G401.6 (cell line): ENCODE measurements at regions not wholly inside any gene's neighbourhood (a gene's known extent, or its start where the extent isn't known, plus 50 kb on each side); places are given as distances from the start of the nearest gene placed in this dataset.
"Not testable (repeated sequence)": the region's sequence is repeated elsewhere in the genome, so short reads cannot be mapped to it uniquely, and the experiment has no call there.

Source experiments
- FAIRE-seq: peaks from 2 replicates; lab custom pipeline; 2012; peaks lifted over from hg19 to GRCh38; lab: Jason Lieb, UNC

DNA sequence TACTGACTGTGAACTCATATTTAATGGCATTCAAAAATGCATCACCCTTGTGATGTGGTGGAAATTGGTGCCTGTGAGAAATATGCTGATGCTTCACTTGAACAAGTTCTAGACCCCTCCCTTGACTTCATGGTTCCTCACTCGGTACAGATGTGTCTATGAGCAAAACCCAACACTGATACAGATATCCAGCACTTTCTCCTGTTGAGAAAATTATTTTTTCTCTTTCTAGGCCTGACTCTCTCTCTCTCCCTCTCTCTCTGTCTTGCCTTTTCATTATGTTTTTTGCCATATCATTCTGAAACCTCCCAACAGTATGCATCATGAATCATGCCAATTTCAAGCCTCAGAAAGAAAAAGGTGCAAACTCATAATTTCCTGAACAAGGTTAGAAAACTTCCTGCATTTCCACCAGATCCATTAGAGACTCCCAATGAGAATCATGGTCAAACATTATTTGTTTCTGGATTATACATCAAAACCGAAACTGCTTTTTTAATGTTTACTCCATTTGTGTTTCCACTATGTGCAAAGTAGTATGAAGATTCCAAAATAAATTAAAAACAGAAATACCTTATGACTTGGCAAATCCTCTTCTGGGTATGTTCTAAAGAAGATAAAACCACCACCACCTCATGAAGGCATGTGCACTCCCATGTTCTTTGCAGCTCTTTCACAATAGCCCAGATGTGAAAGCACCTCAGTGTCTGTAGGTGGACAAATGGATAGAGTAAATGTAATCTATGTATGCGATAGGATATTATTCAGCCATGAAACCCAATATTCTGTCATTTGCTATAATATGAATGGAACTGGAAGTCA lies 543.6 kb downstream of the TMEM121 start:
- no peak for FAIRE-seq

DNA sequence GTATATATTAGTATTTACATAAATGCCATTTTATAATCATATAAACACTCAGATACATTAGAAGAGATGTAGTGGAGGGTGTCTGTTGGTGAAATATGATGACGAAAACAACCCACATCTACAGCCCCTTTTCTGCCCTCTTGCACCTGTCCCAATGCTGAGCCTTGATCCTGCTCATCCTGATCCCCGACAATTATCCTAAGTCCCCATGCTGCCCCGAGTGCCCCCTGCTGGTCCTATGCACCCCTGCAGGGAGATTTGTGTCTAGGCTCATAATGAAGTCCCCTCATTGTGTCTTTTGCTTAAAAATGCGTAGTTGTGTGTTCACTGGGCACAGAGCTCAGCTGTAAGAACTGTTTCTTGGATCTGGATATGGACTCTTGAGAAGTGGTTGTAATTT lies 554.5 kb downstream of the TMEM121 start:
- FAIRE-seq = no peak

DNA sequence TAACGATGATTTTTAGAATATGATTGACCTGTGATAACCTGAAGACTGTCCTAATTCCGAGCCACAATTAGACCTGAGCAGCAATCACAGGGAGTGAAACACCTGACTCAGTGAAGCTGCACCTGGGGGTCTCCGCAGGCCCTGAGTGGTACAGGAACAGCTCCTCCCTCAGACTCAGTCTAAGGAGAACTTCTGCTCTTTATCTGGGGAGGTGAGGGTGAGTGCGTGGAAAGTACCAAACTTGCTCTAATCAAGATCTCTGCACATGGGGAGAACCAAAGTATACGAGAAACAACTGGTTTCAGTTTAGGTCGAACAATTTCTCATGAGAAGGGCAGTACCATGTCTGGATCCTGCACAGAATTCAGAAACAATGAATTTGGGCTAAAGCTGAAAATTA lies 555.3 kb downstream of the TMEM121 start:
- not testable (repeated sequence) for FAIRE-seq

DNA sequence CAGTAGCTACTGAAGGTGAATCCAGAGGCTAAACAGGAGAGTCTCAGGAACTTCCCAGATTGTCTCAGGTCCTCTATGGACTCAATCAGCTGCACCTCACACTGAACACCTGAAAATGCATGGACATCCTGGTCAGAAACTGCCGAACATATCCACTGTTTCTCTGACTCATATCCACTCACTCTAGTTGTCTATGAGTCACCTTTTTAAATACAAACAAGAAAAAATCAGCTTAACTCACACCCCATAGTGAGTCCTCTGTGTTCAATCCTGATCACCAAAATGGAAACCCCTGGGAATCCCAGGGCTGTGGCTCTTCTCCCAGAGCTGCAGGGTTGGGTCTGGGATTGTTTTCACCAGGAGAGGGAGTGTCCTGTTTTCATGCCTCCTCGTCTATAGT lies 556.7 kb downstream of the TMEM121 start:
- FAIRE-seq = no peak

DNA sequence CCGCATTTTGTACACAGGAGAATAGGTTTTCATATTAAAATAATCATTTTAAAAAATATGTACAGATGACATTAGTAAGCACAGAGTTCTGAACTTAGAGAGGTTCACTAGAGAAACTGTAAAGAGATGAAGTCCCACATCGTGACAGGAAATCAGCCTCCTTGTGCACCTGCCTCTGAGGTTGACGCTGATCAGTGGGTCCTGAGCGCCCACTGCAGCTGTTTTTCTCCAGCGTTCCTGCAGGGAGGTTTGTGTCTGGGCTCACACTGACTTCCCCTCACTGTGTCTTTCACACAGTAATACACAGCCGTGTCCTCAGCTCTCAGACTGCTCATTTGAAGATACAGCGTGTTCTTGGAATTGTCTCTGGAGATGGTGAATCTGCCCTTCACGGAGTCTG lies 561.5 kb downstream of the TMEM121 start:
- FAIRE-seq = no peak

DNA sequence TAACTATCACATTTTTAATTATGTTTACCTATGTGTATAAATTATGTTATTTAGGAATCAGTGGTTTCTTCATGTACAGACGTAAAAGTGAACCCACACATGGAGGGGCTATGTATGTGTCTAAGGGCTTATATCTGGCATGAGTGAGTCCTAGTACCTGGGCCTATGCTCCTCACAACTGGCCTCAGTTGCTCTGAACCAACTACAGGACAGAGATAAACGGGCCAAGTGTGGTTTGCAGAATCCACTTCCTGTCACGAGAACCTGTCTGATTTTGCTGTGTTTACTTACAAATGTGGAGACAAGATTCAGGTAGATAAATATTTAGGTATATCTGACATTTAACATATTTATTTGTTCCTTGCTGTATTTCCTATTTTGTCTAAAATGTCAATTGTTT lies 562.5 kb downstream of the TMEM121 start:
- FAIRE-seq = not testable (repeated sequence)

DNA sequence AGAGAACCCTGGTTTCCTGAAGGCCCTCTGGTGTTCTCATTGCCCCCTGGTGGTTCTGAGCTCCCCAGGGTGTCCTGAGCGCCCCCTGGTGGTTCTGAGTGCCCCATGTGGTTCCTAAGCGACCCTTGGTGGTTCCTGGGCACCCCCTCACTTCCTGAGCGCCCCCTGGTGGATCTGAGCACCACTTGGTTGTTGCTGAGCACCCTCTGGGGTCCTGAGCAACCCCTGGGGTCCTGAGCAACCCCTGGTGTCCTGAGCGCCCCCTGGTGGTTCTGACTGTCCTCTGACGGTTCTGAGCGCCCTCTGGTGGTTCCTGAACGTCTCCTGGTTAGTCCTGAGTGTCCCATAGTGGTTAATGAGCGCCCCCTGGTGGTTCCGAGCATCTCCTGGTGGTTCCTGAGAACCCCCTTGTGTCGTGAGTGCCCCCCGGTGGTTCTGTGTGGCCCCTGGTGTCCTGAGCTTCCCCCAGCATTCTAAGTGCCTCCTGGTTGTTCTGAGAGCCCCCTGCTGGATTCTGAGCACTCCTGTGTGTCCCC lies 568.3 kb downstream of the TMEM121 start:
- no peak for FAIRE-seq

DNA sequence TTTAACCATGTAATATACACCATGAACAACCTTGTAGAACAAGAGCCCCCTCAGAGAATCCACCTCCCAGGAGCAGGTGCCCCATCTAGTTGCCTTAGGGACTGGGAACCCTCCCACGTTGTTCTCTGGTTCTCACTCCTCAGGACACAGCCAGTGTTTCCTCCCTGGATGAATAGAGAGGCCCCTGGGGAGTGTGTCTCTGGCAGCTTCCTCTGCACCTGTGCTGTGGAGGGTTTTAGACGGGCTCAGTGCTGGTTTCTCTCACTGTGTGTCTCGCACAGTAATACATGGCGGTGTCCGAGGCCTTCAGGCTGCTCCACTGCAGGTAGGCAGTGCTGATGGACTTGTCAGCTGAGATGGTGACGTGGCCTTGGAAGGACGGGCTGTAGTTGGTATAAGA lies 581.3 kb downstream of the TMEM121 start:
- FAIRE-seq = no peak

DNA sequence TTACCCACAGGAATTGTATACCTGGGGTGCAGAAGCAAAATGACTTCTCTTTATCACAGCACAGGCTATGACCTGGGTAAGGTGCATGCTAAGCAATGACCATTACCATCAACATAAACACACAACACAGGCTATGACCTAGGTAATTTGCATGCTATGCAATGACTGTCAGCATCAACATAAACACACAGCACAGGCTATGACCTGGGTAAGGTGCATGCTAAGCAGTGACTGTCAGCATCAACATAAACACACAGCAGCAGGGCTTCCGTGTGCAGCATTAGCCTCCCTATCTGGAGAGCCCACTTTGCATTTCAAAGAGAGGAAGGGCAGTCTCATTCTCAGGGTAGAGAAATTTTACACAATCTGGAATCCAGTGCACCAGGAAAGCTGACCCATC lies 583.0 kb downstream of the TMEM121 start:
- no peak for FAIRE-seq

DNA sequence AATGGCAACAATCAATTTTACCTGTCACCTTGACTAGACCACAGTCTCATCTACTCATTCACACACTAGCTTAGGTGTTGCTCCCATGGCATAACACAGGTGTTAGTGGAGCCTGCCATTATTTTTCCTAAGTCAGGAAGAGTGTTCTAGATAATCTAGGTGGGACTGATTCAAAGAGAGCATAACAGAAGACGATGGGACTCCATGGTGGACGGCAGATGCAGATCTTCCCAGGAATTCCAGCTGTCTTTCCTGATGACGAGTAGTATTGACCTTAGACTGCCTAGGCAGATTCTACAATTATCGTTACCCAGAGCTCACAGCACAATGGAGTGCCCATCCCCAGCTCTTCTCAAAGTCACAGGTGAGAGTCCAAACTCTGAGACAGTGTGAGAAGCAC lies 589.0 kb downstream of the TMEM121 start:
- no peak for FAIRE-seq

DNA sequence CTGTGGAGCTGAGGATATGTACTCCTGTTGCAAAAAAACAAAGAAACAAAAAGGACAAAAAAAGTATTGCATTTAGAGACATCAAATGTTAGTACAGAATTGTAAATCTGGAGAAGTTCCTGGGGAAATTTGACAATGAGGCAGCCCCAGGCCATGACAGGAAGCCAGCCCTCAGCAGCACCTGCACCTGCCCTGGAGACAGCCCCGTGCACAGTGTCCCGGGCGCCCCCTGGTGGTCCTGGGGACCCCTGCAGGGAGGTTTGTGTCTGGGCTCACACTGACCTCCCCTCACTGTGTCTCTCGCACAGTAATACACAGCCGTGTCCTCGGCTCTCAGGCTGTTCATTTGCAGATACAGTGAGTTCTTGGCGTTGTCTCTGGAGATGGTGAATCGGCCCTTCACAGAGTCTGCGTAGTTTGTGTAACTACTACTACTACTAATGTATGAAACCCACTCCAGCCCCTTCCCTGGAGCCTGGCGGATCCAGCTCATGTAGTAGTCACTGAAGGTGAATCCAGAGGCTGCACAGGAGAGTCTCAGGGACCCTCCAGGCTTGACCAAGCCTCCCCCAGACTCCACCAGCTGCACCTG lies 590.1 kb downstream of the TMEM121 start:
- not testable (repeated sequence) for FAIRE-seq

DNA sequence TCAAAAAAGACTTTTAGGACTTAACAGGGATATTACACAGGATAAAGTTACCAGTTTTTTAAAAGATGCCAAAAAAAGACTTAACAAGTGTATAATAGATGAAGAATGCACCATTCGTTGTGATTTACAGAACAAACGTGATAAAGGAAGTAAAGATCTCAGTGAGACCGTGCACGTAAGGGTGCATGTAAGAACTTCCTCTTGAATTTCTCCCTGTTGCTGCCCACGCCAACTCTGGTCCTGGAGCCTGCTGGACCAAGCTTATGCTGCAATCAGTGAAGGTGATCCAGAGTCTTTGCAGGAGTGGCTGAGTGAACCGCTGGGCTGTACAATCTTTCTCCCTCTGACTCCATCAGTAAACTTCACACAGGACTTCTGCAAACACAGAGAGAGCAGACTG lies 593.7 kb downstream of the TMEM121 start:
- no peak for FAIRE-seq

DNA sequence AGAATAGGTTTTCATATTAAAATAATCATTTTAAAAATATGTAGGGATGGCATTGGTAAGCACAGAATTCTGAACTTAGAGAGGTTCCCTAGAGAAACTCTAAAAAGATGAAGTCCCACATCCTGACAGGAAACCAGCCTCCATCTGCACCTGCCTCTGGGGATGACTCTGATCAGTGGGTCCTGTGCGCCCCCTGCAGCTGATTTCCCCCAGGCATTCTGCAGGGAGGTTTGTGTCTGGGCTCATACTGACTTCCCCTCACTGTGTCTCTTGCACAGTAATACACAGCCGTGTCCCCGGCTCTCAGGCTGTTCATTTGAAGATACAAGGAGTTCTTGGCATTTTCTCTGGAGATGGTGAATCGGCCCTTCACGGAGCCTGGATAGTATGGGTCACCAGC lies 602.9 kb downstream of the TMEM121 start:
- no peak for FAIRE-seq

DNA sequence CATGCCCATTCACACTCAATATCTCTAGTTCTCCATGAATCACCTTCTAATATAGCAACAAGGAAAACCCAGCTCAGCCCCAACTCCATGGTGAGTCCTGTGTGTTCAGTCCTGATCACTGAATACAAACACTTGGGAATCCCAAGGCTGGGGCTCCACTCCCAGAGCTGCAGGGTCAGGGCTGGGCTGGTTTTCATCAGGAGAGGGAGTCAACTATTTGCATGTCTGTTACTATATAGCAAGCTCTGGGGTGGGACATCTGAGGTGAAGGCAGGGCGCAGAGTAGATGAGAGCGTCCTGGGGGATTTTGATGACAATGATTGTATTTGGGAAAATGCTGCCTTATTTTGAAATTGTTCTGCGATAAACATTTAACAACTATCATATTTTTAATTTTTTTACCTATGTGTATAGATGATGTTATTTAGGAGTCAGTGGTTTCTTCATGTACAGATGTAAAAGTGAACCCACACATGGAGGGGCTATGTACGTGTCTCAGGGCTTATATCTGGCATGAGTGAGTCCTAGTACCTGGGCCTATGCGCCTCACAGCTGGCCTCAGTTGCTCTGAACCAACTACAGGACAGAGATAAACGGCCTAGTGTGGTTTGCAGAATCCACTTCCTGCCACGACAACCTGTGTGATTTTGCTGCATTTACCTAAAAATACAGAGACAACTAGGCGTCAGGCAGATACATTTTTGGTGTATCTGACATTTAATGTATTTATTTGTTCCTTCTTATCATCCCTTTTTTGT lies 603.7 kb downstream of the TMEM121 start:
- FAIRE-seq = not testable (repeated sequence)

DNA sequence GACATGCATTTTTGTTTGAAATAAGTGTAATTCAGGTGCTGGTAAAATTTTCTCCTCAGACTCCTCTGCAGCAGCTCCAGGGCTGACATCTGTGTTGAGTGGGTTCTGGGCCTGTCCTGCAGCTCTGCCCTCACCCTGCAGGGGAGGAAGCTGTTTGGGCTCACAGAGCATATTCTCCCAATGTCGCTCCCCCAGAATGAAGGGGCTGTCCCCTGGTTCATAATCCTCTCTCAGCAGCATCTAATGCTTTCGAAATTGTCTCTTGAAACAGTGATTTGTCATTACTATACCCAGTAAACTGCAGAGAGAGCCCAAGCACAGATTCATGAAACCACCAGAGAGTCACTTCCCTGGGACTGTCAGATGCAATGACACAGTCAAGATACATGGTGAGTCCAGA lies 606.7 kb downstream of the TMEM121 start:
- not testable (repeated sequence) for FAIRE-seq

DNA sequence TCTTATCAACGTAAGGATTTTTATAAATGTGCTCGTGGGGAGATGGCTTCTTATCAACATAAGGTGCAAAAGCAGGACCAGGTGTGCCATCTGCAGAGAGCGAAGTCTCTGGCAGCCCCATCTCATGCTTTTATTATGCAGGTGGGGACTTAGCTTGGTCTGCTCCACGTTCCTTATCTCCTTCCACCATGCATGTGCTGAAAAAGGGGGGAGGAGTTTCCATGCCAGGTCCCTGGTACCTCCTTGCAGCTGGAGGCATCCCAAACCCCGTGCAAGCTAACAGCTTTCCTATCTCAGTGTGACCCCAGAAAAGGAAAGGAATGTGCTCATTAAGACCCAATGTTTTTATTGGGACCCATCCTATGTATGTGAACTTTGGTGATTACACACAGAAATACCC lies 608.5 kb downstream of the TMEM121 start:
- no peak for FAIRE-seq

DNA sequence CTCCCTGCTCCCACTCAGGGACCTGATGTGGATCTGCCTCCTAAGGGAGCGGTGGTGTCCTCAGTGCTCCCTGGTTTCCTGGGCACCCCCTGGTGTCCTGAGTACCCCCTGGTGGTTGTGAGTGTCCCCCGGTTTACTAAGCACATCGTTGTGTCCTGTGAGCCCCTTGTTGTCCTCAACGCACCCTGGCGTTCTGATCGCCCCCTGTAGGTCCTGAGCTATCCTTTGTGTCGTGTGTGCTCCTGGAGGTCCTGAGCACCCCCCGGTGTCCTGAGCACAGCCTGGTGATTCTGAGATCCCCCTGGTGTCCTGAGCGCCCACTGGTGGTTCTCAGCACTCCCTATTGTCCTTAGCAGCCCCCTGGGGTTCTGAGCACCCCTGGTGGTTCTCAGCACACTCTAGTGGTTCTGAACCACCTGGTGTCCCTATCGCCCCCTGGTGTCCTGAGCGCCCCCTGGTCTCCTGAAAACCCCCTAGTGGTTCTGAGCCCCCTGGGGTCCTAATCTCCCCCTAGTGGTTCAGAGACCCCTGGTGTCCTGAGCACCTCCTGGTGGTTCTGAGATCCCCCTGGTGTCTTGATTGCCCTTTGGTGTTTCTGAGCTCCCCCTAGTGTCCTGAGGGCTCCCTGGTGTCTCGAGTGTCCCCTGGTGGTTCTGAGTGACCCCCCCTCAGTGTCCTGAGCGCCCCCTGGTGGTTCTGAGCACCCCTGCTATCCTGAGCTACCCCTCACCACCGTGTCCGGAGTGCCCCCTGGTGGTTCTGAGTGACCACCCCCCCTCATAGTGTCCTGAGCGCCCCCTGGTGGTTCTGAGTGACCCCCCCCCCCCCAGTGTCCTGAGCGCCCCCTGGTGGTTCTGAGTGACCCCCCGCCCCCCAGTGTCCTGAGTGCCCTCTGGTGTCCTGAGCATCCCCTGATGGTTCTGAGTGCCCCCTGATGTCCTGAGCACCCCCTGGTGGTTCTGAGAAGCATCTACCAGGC lies 615.1 kb downstream of the TMEM121 start:
- FAIRE-seq = no peak

DNA sequence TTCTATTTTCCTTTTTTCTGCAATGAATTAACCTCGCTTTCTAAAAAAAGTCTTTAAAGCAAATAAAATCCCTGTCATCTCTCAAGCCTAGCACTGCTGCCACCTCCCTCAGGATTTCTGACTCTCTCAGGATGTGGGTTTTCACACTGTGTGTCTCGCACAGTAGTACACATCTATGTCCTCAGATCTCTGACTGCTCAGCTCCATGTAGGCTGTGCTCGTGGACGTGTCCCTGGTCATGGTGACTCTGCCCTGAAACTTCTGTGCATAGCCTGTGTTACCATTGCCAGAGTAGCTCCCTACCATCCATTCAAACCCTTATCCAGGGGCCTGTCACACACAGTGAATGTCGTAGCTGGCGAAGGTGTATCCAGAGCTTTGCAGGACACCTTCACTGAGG lies 619.3 kb downstream of the TMEM121 start:
- FAIRE-seq = not testable (repeated sequence)

DNA sequence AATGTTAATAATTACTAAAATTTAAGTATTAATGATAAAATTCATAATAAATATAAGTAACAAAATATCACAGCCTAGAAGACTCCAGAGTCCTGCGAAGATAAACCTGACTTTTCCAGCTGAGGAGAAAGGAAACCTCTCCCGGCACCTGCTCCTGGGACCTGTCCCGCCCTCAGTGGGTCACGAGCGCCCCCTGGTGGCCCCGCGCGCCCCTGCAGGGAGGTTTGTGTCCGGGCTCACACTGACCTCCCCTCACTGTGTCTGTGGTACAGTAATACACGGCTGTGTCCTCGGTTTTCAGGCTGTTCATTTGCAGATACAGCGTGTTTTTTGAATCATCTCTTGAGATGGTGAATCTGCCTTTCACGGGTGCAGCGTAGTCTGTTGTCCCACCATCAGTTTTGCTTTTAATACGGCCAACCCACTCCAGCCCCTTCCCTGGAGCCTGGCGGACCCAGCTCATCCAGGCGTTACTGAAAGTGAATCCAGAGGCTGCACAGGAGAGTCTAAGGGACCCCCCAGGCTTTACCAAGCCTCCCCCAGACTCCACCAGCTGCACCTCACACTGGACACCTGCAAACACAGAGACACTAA lies 627.1 kb downstream of the TMEM121 start:
- FAIRE-seq = not testable (repeated sequence)

DNA sequence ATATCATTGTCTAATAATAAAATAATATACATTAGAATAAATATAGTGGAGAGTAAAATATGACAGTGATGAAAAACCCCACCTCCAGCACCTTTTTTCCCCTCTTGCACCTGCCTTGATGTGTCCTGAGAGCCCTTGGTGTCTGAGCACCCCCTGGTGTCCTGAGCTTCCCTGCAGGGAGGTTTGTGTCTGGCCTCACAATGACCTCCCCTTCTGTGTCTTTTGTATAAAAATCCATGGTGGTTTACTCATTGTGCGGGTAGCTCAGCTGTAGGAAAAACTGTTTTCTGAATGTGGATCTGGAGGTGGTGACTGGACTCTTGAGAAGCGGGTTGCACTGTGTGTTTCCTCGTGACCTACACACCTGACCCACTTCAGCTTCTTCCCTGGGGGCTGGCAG lies 636.9 kb downstream of the TMEM121 start:
- no peak for FAIRE-seq

DNA sequence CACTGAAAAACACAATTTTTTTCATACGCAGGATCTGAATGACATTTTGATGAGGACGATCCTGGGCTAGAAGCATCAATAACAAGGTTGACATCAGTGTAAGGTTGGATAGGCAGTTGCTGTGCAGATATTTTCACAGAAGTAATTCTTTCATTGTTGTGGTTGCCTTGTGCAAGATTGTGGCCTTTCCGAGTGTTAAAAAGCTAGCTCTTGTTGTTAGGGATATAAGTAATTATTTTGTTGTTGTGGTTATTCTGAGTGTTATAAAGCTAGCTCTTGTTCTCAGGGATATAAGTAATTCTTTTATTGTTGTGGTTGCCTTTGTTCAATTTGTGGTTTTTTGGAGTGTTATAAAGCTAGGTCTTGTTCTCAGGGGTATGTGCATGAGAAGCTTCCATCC lies 637.4 kb downstream of the TMEM121 start:
- not testable (repeated sequence) for FAIRE-seq
